AG10803 (cell line): ENCODE measurements at regions not wholly inside any gene's neighbourhood (a gene's known extent, or its start where the extent isn't known, plus 50 kb on each side); places are given as distances from the start of the nearest gene placed in this dataset.

Source experiments
- DNase-seq: peaks from one replicate; pipeline ENCODE4 v3.0.0; 2010; ENCODE audit warnings: low read depth
- H3K4me3 ChIP-seq: 2 replicates; pipeline ENCODE4 v1.5.1; 2011; ENCODE audit warnings: mild to moderate bottlenecking, low read length, control low read depth
- TF ChIP-seq, protein P1 (sequence below): conservative IDR thresholded peaks from 2 replicates; pipeline ENCODE4 v1.5.1; 2011; ENCODE audit warnings: mild to moderate bottlenecking, low read length, control low read depth, inconsistent platforms

DNA sequence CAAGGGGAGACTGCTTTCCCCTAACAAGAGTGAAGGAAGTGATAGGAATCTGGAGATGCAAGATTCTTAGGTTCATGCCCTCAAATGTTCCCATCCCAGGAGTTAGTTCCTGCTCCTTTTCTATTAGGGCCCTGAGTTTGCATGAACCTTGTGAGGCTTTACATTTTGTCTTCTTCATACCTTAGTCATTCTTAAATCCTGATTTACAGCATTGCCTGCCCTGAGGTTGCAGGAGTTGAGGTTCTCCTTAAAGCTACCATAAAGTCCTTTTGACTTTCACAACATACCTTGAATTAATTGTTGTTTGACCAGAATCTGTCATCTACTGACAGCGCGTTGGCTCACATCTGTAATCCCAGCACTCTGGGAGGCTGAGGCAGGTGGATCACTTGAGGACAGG lies 151.5 kb upstream of the ABCA1 start:
- TF ChIP-seq, protein P1, sequence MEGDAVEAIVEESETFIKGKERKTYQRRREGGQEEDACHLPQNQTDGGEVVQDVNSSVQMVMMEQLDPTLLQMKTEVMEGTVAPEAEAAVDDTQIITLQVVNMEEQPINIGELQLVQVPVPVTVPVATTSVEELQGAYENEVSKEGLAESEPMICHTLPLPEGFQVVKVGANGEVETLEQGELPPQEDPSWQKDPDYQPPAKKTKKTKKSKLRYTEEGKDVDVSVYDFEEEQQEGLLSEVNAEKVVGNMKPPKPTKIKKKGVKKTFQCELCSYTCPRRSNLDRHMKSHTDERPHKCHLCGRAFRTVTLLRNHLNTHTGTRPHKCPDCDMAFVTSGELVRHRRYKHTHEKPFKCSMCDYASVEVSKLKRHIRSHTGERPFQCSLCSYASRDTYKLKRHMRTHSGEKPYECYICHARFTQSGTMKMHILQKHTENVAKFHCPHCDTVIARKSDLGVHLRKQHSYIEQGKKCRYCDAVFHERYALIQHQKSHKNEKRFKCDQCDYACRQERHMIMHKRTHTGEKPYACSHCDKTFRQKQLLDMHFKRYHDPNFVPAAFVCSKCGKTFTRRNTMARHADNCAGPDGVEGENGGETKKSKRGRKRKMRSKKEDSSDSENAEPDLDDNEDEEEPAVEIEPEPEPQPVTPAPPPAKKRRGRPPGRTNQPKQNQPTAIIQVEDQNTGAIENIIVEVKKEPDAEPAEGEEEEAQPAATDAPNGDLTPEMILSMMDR = no peak
- no peak overlapping the region for H3K4me3 ChIP-seq
- no peak for DNase-seq

DNA sequence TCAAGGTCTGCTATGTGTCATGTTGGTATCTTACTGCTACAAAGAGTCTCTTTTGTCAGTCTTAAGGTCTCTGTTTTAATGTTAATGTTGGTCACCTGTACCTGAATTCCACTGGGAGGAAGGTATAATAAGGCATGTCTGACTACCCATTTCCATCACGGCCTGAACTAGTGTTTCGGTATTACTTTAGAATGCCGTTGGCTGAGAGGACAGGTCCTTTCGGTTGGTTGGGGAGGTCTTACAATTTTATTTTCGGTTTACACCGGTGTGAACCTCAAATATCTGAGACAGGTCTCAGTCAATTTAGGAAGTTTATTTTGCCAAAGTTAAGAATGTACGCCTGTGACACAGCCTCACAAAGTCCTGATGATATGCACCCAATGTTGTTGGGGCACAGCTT lies 154.9 kb upstream of the ABCA1 start:
- no peak overlapping the region for H3K4me3 ChIP-seq
- DNase-seq = no peak
- TF ChIP-seq, protein P1 = no peak

DNA sequence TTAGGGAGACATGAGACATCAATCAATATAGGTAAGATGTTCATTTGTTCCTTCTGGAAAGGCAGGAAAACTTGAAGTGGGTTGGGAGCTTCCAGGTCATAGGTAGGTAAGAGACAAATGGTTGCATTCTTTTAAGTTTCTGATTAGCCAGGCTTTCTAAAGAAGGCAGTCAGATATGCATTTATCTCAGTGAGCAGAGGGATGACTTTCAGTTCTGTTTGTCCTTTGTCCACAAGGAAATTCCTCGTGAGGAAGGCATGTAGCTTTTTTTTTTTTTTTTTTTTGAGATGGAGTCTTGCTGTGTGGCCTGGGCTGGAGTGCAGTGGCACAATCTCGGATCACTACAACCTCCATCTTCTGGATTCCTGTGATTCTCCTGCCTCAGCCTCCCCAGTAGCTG lies 155.3 kb upstream of the ABCA1 start:
- no peak overlapping the region for H3K4me3 ChIP-seq
- TF ChIP-seq, protein P1 = no peak
- DNase-seq = no peak

DNA sequence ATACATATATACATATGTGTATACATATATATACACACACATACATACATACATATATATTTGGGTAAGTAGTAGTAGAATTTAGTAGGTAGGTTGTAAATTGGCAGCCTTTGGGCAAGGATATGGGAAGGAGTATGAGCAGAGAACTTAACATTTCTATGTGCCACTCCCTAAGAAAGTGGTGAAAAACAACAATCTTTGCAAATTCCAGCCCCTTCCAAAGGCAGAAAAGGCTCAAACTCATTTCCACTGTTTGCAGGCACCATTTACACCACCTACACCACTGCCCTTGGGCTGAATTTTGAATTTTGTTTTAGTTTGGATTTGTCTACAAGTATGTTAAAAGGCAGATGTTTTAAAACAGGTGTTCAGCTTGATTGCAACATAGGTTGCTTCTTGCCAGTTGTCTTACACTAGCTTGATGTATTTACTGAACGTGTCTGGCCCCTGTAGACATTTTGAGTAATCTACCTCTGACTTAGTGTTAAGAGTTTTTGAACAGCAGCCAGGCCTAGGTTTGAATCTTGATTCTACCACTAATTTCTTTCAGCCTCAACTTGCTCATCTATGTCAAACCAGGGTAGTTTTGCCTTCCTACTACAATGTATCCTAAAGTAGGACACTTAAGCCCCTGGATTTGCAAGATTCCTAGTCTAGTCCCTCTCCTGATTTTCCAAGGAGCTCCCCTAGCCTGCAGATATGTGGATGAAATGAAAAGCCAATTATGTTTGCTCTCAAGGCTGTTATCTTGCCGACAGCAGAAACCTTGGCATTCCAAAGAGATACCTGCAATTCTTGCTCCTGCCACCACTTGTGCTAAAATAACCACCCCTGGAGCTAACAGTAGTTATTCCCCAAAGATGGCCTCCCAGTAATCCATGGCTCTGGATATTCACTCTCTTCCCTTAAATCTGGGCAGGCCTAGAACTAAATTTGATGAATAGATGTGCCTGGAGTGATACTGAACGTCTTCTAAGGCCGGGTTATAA lies 156.2 kb upstream of the SLC44A1 start:
- DNase-seq = no peak
- TF ChIP-seq, protein P1 = no peak
- H3K4me3 ChIP-seq = no peak overlapping the region

DNA sequence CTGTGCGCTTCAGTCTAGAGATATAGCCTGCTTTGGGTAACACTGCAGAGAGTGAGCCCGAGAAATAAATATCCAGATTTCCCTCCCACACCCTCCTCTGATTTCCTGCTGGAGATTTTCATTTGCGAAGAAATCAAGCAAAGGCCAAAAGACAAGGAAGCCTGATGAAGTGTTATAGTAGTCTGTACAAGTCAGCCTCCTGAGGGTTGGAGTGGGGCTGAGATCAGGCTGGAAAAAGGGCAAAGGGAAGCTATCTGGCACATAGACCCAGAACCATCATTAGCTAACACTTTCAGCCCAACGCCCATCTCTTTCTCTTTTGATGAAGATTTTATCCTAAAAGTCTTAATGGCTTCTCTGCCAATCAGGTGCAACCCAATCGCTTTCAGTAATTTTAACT lies 154.6 kb upstream of the SLC44A1 start:
- no peak overlapping the region for H3K4me3 ChIP-seq
- TF ChIP-seq, protein P1 = no peak

DNA sequence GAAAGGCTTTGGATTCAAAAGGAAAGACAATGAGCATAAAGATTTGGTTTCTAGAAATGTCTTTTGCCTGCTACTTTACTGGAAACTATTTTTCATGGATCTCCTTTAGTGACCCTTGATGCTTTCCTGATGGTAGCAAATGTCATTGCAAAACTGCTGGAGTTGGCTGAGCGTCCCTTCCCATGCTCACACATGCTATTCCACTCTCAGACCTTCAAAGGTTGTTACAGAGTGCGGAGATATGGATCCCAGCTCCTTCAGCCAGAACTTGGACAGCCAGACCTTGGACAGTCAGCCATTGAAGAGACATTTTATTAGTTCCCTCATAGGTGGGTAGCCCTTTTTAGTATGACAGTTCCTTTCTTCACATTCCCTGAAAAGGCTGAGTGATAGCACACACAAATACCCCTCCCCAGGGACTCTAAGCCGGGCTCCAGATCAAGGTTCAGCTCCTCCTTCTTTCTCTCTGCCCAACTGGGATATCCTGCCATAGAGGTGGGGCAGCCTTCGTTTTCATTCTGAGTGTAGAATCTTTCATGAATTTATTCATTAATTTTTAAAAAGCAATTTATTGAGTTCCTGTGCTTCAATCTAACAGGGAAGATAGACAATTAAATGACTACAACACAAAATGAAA lies 153.3 kb upstream of the SLC44A1 start:
- no peak for DNase-seq
- TF ChIP-seq, protein P1 = no peak
- H3K4me3 ChIP-seq = no peak overlapping the region

More for the DNA sequence above, 154.6 kb upstream of the SLC44A1 start:
- no peak for DNase-seq

DNA sequence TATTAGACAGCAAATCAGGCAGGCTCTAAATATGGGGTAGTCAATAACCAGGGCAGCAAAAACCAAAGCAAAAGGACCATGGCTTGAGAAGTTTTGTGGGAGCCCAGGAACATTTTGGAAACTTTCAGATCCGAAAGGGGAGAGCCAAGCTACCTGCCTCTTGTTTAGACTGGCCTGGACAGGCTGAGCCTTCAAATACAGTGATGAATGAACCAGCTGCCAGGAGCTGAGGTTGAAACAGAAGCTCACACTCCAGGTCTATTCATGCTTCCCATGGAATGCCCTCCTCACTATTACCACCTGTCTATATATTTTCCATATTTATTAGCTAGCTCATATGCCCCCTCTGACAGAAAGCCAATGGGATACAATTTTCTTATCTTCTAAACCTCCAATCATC lies 150.8 kb upstream of the SLC44A1 start:
- DNase-seq = no peak
- TF ChIP-seq, protein P1 = no peak
- H3K4me3 ChIP-seq = no peak overlapping the region
